Fibroblast of mammary gland (primary cell): ENCODE measurements at regions not wholly inside any gene's neighbourhood (a gene's known extent, or its start where the extent isn't known, plus 50 kb on each side); places are given as distances from the start of the nearest gene placed in this dataset.
"Not testable (repeated sequence)": the region's sequence is repeated elsewhere in the genome, so short reads cannot be mapped to it uniquely, and the experiment has no call there.

Experiments
- DNase-seq: peaks from one replicate; pipeline ENCODE4 v3.0.0-alpha.2; 2010; ENCODE audit warnings: low read depth
- H3K4me3 ChIP-seq: 2 replicates; pipeline ENCODE4 v1.5.1; 2011; ENCODE audit warnings: low read depth, mild to moderate bottlenecking, low read length, moderate library complexity; ENCODE audit not compliant: control insufficient read depth
- TF ChIP-seq, protein P1 (sequence below): conservative IDR thresholded peaks from 2 replicates; pipeline ENCODE4 v1.5.1; 2011; ENCODE audit warnings: low read depth, low read length, inconsistent platforms; ENCODE audit not compliant: control insufficient read depth, insufficient read depth

DNA sequence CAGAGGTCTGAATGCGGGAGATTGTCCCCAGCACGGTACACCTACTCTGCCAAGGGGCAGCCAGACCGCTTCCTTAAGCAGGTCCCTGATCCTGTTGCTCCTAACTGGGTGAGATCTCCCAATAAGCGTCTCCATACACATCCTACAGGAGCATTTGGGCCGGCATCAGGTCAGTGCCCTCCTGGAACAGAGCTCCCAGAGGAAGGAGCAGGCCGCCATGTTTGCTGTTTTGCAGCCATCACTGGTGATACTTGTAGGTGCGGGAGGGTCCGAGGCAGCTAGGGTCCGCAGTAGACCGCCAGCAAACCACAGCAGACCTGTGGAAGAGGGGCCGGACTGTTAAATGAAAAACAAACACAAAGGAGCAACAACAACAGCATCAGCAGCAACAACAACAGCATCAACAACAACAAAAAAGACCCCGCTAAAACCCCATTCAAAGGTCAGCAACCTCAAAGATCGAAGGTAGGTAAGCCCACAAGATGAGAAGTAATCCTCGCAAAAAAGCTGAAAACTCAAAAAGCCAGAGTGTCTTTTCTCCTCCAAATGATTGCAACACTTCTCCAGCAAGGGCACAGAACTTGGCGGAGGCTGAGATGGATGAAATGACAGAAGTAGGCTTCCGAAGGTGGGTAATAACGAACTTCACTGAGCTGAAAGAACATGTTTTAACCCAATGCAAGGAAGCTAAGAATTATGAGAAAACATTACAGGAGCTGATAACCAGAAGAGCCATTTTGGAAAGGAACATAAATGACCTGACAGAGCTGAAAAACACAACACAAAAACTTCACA, 79.0 kb upstream of the CDH7 start:
- H3K4me3 ChIP-seq: no peak overlapping the region
- DNase-seq: no peak
- TF ChIP-seq, protein P1, sequence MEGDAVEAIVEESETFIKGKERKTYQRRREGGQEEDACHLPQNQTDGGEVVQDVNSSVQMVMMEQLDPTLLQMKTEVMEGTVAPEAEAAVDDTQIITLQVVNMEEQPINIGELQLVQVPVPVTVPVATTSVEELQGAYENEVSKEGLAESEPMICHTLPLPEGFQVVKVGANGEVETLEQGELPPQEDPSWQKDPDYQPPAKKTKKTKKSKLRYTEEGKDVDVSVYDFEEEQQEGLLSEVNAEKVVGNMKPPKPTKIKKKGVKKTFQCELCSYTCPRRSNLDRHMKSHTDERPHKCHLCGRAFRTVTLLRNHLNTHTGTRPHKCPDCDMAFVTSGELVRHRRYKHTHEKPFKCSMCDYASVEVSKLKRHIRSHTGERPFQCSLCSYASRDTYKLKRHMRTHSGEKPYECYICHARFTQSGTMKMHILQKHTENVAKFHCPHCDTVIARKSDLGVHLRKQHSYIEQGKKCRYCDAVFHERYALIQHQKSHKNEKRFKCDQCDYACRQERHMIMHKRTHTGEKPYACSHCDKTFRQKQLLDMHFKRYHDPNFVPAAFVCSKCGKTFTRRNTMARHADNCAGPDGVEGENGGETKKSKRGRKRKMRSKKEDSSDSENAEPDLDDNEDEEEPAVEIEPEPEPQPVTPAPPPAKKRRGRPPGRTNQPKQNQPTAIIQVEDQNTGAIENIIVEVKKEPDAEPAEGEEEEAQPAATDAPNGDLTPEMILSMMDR: no peak

DNA sequence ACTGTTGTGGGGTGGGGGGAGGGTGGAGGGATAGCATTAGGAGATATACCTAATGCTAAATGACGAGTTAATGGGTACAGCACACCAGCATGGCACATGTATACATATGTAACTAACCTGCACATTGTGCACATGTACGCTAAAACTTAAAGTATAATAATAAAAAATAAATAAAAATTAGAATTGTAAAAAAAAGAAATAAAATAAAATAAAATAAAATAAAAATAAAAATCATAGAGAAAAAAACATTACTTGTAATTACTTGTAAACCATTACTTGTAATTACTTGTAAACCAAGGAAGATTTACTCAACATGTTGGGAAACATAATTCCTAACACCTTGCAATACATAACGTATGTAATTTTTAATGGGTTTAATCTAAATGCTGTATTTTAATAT, 80.7 kb upstream of the CDH7 start:
- not testable (repeated sequence) for H3K4me3 ChIP-seq

DNA sequence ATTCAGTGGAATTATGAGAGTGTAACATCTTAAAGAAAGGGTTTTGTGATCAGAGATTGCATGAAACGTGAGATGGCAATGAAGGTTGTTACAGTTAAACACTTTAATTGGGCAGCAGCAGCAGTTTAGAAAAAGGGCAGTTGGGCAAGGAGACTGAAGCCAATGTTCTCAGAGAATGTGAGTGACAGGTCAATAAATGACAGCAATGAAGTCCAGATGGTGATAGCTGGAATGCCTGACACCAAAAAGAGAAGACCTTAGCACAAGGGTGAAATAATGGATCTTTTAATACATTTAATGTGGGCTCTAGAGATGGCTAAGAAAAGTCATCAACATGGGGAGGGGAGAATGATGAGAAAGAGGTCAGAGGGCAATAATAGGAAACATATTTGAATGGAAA, 89.4 kb upstream of the CDH7 start:
- no peak overlapping the region for H3K4me3 ChIP-seq
- TF ChIP-seq, protein P1: no peak

More for the DNA sequence above, 80.7 kb upstream of the CDH7 start:
- not testable (repeated sequence) for DNase-seq

DNA sequence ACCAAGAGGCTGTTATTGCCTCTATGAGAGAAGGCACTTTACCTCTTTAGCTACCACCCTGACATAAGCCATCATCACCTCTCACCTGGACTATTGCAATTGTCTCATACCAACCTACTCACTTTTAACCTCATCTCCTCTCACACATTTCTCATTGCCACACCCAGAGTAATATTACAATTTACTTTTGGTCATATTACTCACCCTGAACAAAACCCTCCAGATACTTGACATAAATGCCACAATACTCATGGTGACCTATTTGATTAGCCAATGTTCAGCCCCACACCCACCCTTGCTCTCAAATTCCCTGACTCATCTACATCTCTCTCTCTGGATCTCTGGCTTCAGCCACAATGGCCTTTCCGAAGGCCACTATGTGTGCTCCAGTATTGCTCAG, 90.9 kb upstream of the CDH7 start:
- H3K4me3 ChIP-seq: no peak overlapping the region
- DNase-seq: no peak
- TF ChIP-seq, protein P1: no peak

More for the DNA sequence above, 89.4 kb upstream of the CDH7 start:
- no peak for DNase-seq

DNA sequence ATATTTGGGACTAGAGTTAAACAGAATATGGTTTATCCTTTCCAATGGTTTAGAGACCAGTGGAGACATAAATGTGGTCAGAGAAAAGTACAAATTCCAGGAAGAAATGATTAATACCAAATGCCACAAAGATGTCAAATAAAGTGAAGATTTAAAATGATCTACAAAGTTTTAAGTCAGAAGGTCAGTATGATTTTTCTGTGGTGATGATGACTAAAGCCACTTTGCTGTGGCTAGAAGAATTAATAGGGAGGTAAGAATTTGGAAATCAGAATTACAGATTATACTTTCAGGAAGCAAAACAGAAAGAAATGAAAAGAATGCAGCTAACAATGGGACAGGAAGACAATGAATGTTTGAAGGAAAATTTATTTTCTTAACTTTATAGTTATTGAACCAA, 91.5 kb upstream of the CDH7 start:
- H3K4me3 ChIP-seq: no peak overlapping the region
- TF ChIP-seq, protein P1: no peak
- DNase-seq: no peak

DNA sequence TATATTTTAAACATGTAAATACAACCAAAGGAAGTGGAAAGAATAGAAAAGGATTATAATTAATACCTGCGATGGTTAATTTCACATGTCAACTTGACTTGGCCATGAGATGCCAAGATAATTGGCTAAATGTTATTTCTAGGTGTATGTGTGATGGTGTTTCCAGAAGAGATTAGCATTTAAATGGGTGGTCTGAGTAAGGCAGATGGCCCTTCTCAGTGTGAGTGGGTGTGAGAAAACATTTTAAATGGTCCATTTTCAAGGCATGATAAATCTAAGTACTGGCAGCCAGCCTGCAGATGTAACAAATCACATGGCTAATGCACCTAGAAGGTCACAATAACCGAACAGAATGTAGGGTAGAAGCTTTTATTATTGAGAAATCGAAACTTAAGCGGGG, 99.6 kb upstream of the CDH7 start:
- no peak for DNase-seq
- H3K4me3 ChIP-seq: no peak overlapping the region
- TF ChIP-seq, protein P1: no peak

DNA sequence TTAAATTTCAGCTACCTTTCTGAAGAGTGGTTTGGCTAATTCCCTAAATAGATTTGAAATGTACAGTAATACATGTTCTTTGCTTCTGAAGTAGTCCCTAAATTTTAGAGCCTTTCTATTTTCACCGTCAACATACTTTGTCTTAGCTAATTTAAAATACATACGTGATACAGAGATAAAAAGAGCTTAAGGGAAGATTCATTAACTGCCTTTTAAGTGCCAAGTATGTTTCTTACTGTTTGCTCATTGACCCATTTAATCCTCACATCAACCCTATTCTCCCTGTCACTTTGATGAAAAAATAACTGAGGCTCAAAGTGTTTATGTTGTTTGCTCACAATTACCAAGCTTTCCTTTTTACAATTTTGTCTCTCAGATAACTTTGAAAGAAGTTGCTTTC, 118.6 kb upstream of the CDH7 start:
- DNase-seq: no peak
- no peak overlapping the region for H3K4me3 ChIP-seq
- TF ChIP-seq, protein P1: no peak
